ENCODE measurements at regions not wholly inside any gene's neighbourhood (a gene's known extent, or its start where the extent isn't known, plus 50 kb on each side); places are given as distances from the start of the nearest gene placed in this dataset.
A peak's percentile ranks its signal among the peaks of the same experiment; 100 is the strongest.

DNA sequence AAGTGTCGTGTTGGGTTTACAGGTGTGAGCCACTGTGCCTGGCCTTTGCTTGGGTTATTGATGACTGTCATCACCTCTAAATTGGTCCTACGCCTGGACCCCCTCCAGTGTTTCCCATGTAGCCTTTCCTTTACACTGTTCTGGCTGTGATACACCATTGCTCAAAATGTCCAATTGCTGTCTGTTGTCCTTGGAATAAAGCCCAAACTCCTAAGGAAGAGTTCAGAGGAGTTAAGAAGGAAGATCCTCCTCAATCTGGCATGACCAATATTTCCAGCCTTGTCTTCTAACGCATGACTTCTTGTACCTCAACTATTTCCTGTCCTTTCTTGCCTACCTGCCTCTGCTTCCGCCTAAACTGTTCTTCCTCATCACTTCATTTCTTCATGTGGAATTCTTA lies 113.1 kb downstream of the POLR2M start:
- no peak for DNase-seq (ENCODE audit: extremely low read depth, low read depth)
- H3K4me3 ChIP-seq (replicated peaks; ENCODE audit: low read depth, low read length): no peak overlapping the region
- TF ChIP-seq, protein P1, sequence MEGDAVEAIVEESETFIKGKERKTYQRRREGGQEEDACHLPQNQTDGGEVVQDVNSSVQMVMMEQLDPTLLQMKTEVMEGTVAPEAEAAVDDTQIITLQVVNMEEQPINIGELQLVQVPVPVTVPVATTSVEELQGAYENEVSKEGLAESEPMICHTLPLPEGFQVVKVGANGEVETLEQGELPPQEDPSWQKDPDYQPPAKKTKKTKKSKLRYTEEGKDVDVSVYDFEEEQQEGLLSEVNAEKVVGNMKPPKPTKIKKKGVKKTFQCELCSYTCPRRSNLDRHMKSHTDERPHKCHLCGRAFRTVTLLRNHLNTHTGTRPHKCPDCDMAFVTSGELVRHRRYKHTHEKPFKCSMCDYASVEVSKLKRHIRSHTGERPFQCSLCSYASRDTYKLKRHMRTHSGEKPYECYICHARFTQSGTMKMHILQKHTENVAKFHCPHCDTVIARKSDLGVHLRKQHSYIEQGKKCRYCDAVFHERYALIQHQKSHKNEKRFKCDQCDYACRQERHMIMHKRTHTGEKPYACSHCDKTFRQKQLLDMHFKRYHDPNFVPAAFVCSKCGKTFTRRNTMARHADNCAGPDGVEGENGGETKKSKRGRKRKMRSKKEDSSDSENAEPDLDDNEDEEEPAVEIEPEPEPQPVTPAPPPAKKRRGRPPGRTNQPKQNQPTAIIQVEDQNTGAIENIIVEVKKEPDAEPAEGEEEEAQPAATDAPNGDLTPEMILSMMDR (IDR thresholded peaks at IDR 0.05; ENCODE audit: low read depth, low read length, missing control alignments): no peak

DNA sequence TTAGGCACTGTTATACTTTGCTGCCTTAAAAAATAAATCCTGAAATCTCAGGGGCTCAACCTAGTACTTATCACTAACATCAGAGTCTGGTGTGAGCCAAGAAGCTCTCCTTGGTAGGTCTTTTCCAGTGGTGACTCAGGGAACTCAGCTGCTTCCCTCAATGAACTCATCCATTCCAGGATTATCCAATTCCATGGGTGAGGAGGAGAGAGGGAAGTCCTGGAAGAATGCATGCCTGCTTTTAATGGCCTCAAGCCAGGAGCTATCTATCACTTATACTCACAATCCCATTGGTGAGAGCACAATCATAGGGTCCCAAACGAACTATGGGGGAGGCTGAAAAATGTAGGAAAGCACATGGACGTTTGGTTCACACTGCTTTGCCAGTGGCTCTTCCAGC lies 113.6 kb downstream of the POLR2M start:
- TF ChIP-seq, protein P1 (IDR thresholded peaks at IDR 0.05; ENCODE audit: low read depth, low read length, missing control alignments): no peak
- DNase-seq (ENCODE audit: extremely low read depth, low read depth): peak; percentile 14

DNA sequence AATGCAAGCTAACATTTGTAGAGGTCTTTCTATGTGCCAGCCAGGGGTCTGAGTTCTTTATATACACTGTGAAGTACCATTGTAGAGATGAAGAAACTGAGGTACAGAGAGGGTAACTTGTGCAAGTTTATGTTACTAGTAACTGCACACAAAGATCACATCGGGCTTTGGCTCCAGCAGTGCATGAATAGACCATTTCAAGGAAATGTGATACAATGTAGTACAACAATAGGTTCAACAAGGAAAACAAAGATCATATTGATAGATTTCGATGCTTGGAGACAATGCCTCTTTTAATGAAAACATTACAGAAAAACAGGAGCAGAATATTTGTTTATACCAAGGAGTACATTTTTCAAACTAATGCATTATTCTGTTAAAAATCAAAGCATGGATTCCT lies 115.3 kb downstream of the POLR2M start:
- TF ChIP-seq, protein P1 (IDR thresholded peaks at IDR 0.05; ENCODE audit: low read depth, low read length, missing control alignments): no peak
- H3K4me3 ChIP-seq (replicated peaks; ENCODE audit: low read depth, low read length): no peak overlapping the region
- DNase-seq (ENCODE audit: extremely low read depth, low read depth): no peak

More for the DNA sequence above, 113.6 kb downstream of the POLR2M start:
- no peak overlapping the region for H3K4me3 ChIP-seq (replicated peaks; ENCODE audit: low read depth, low read length)

DNA sequence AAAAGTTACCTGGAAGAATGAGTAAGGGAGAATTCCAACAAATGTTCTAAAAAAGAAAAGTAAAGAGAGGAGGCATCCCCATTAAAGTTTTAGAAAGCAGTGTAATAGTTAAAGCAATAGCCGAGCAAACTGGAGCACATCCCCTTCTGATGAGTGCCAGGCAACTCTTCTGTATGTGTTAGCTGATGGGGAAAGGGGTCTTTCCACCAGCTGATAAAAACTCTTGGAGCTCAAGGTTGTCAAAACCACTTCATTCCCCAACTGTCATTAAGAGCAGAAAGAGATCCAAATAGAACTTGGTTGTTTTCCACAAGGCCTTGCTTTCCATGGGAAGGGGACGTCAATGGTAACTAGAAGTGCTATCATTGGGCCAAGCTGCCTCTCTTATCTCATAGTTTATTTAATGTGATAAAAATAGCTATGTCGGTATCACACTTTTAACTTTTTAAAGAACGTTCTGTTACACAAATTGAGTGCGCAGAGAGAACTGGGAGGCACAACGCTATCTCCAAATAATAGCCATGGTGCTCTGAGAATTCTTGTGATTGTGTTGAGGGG lies 116.9 kb downstream of the POLR2M start:
- TF ChIP-seq, protein P1 (IDR thresholded peaks at IDR 0.05; ENCODE audit: low read depth, low read length, missing control alignments): no peak
- DNase-seq (ENCODE audit: extremely low read depth, low read depth): no peak

DNA sequence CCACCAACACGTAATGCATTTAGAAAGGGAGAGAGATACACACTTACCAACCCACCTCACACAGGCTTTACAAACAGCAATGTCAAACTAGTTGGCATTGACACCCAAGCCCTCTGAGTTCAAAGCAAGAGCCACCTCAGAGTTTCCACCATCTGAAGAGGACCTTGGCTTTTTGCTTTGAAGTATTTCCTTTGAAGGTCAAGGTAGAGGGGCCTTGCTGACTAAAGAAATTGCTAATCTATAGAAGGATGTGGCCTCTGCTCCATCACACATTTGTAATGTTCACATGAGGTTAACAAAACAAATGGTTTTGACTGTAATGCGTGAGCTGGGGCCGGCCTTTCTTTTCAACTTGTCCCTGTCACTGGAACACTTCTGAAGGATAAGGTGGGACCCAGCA lies 117.7 kb downstream of the POLR2M start:
- TF ChIP-seq, protein P1 (IDR thresholded peaks at IDR 0.05; ENCODE audit: low read depth, low read length, missing control alignments): no peak
- H3K4me3 ChIP-seq (replicated peaks; ENCODE audit: low read depth, low read length): no peak overlapping the region
- DNase-seq (ENCODE audit: extremely low read depth, low read depth): no peak

More for the DNA sequence above, 116.9 kb downstream of the POLR2M start:
- no peak overlapping the region for H3K4me3 ChIP-seq (replicated peaks; ENCODE audit: low read depth, low read length)

DNA sequence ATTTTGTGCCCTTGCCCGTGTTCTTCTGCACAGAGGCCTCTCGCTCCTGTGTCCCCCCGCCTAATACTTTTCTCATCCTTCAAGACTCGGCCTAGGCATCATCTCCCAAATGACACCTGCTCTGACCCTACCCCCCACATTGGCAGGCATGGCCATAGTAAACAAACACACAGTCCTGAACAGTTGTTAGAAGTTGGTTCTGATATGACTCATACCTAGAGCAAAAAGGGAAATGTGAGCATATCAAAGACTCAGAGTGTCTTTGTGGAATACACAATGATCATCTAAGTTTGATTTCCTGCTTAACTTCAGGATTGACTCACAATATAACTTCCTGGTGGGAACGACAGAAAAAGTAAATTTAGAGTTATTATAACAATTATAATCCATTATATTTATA lies 120.5 kb downstream of the POLR2M start:
- TF ChIP-seq, protein P1 (IDR thresholded peaks at IDR 0.05; ENCODE audit: low read depth, low read length, missing control alignments): no peak
- DNase-seq (ENCODE audit: extremely low read depth, low read depth): no peak
- H3K4me3 ChIP-seq (replicated peaks; ENCODE audit: low read depth, low read length): no peak overlapping the region

DNA sequence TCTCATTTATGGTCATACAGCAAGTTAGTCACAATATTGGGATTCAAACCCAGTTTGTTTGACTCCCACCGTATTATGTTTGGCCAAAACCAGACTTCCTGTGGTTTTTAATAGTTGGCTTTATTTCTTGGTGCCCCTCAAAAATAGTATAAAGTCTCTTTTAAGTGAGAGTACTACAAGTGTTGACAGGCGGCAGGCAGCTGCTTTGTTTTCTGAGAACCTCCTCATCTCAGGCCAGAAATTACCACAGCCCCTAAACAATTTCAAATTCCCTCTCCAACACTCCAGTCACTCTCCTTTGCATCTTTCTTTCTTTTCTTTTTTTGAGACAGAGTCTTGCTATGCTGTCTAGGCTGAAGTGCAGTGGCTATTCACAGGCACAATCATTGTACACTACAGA lies 121.5 kb downstream of the POLR2M start:
- no peak overlapping the region for H3K4me3 ChIP-seq (replicated peaks; ENCODE audit: low read depth, low read length)
- TF ChIP-seq, protein P1 (IDR thresholded peaks at IDR 0.05; ENCODE audit: low read depth, low read length, missing control alignments): no peak
- no peak for DNase-seq (ENCODE audit: extremely low read depth, low read depth)
